Stomach (tissue), 8 donors: ENCODE measurements at regions not wholly inside any gene's neighbourhood (a gene's known extent, or its start where the extent isn't known, plus 50 kb on each side); places are given as distances from the start of the nearest gene placed in this dataset.

Experiments
- DNase-seq, 2 donors: peaks; one replicate each; pipeline versions ENCODE4 v3.0.0 to v3.0.0-alpha.2; 2013 to 2019
- H3K27ac ChIP-seq, 5 donors: fragments of 200-600 bp in 4 of 5; sonication (generic) in 4 of 5; one replicate each; pipeline ENCODE4 v1.5.1; 2013 to 2019; ENCODE audit warnings: mild to moderate bottlenecking in 1 of 5, moderate library complexity in 1 of 5
- H3K27me3 ChIP-seq, 3 donors: fragments of 200-600 bp; sonication (generic); one replicate each; pipeline ENCODE4 v1.5.1; 2017 to 2019; ENCODE audit warnings: mixed run types in 1 of 3
- H3K36me3 ChIP-seq, 4 donors: fragments of 200-600 bp; sonication (generic); 1 replicate in 3 of 4; 2 replicates in 1 of 4; pipeline ENCODE4 v1.5.1; 2016 to 2019
- H3K4me1 ChIP-seq, 4 donors: fragments of 200-600 bp; sonication (generic); one replicate each; pipeline ENCODE4 v1.5.1; 2016 to 2019
- H3K4me3 ChIP-seq, 4 donors: fragments of 200-600 bp; sonication (generic) in 3 of 4; one replicate each; pipeline ENCODE4 v1.5.1; 2016 to 2019; ENCODE audit warnings: mild to moderate bottlenecking in 1 of 4
- H3K9me3 ChIP-seq, 4 donors: fragments of 200-600 bp; sonication (generic); one replicate each; pipeline ENCODE4 v1.5.1; 2016 to 2019
- CTCF ChIP-seq, 7 experiments: fragments of 450-650 bp in 4 of 7; fragments of 200-600 bp in 3 of 7; sonication (generic) in 3 of 7; IDR thresholded peaks; one replicate each; pipeline ENCODE4 v1.5.1; 2016 to 2019; ENCODE audit warnings: antibody characterized with exemption in 7 of 7, control low read depth in 2 of 7, mild to moderate bottlenecking in 1 of 7
- EP300 ChIP-seq: sonication (generic); formaldehyde crosslinking; IDR thresholded peaks from one replicate; pipeline ENCODE4 v1.6.1; 2017; ENCODE audit warnings: antibody characterized with exemption
- POLR2A ChIP-seq, 4 donors: fragments of 450-650 bp; IDR thresholded peaks; one replicate each; pipeline ENCODE4 v1.6.1; 2016; ENCODE audit warnings: antibody characterized with exemption in 4 of 4, control low read depth in 2 of 4, mild to moderate bottlenecking in 1 of 4, moderate library complexity in 1 of 4
- POLR2AphosphoS5 ChIP-seq, 3 donors: sonication (generic); formaldehyde crosslinking; IDR thresholded peaks; one replicate each; pipeline ENCODE4 v1.6.1; 2016; ENCODE audit warnings: antibody characterized with exemption in 3 of 3
- WGBS, 5 donors: extraction: QIAGEN DNeasy Blood & Tissue Kit in 3 of 5; methylation state at CpG; one replicate each; pipeline versions ENCODE4 v1.1.5 to v1.1.7; 2013 to 2018; 5-methylcytosine and 5-hydroxymethylcytosine counted together
- intact Hi-C: fragments of 100-400 bp; cut with DNase I; formaldehyde crosslinking; loops from one replicate; pipeline ENCODE4 v1.15.1; 2023; ENCODE audit warnings: low total_unique reads
- donor health status: healthy with polysubstance abuse.
- donor health status: Bipolar disorder and iron deficiency.
- donor health status: healthy.

- H3K36me3 ChIP-seq = no peaks in the 10 kb centered on the region
- peak in 1 of 2 donors; percentile 42 for DNase-seq
- 48 to 62% (median 54%) methylated on average over 10 of the region's 10 CpGs for WGBS, 5 donors
- TF ChIP-seq POLR2A (IDR thresholded peaks at IDR 0.05) (no peak), CTCF (IDR thresholded peaks at IDR 0.05) (no peak), EP300 (no peak), POLR2AphosphoS5 (IDR thresholded peaks at IDR 0.05) (no peak)
- peaks cover 0 to 5% (median 0%) of the 10 kb centered on the region in 3 donors for H3K27me3 ChIP-seq
- H3K9me3 ChIP-seq = no peaks in the 10 kb centered on the region
- intact Hi-C loops = no loop called here
- H3K4me1 ChIP-seq = peaks cover 0 to under 1% (median 0%) of the 10 kb centered on the region in 4 donors
- no peak overlapping the region for H3K4me3 ChIP-seq
- H3K27ac ChIP-seq = no peak overlapping the region
Measured at GRCh38 chr15:73809728-73810501, 56.8 kb upstream of the INSYN1 start.

- peak in 1 of 2 donors; percentile 60 for DNase-seq
- no peak overlapping the region for H3K27ac ChIP-seq
- no peaks in the 10 kb centered on the region for H3K36me3 ChIP-seq
- no peak for TF ChIP-seq CTCF (IDR thresholded peaks at IDR 0.05)
- TF ChIP-seq POLR2A (IDR thresholded peaks at IDR 0.05) = no peak
- TF ChIP-seq POLR2AphosphoS5 (IDR thresholded peaks at IDR 0.05) = no peak
- H3K9me3 ChIP-seq = no peaks in the 10 kb centered on the region
- WGBS, 5 donors = 68 to 84% (median 78%) methylated on average over 7 of the region's 7 CpGs
- intact Hi-C loops = no loop called here
- H3K4me3 ChIP-seq = no peak overlapping the region
- H3K27me3 ChIP-seq = no peaks in the 10 kb centered on the region
- no peaks in the 10 kb centered on the region for H3K4me1 ChIP-seq
Measured at GRCh38 chr15:73812806-73813465, 59.8 kb upstream of the INSYN1 start.

DNA sequence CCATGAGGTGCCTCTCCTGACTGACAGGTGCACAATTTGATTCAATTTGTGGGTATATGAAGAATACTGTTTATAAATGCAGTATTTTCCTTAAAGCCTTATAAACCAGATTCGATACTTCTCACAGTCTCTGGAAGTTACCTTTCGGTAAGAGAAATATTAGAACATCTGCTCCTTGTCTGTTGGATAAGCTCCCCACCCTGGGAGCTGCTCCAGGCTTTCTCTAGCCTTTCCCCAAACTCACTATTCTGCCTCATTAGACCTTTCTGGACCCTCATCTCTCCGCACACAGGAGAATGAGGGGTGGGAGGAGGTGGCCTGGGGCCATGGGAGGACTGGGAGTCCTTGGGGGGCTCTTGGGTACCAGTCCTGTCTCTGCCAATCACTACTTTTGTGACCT is 59.8 kb upstream of the TBC1D21 start:
- Histone ChIP-seq H3K4me1 (no peaks in the 10 kb centered on the region), H3K4me3 (no peak overlapping the region), H3K27me3 (no peaks in the 10 kb centered on the region), H3K36me3 (no peaks in the 10 kb centered on the region), H3K9me3 (no peaks in the 10 kb centered on the region), H3K27ac (no peak overlapping the region)
- TF ChIP-seq EP300 (no peak), POLR2A (IDR thresholded peaks at IDR 0.05) (no peak), CTCF (IDR thresholded peaks at IDR 0.05) (no peak), POLR2AphosphoS5 (IDR thresholded peaks at IDR 0.05) (no peak)
- DNase-seq = no peak
- intact Hi-C loops = no loop called here
- 70 to 90% (median 84%) methylated on average over 3 of the region's 3 CpGs for WGBS, 5 donors

GRCh38 chr15:73818308-73818985 is 54.9 kb upstream of the TBC1D21 start:
- intact Hi-C loops = no loop called here
- no peaks in the 10 kb centered on the region for H3K9me3 ChIP-seq
- peaks cover 0 to 24% (median 3%) of the 10 kb centered on the region in 3 donors for H3K27me3 ChIP-seq
- H3K4me3 ChIP-seq = no peak overlapping the region
- no peaks in the 10 kb centered on the region for H3K36me3 ChIP-seq
- no peak for DNase-seq
- no peaks in the 10 kb centered on the region for H3K4me1 ChIP-seq
- H3K27ac ChIP-seq = no peak overlapping the region
- WGBS, 5 donors = 52 to 63% (median 59%) methylated on average over 8 of the region's 8 CpGs
- TF ChIP-seq EP300 (no peak), CTCF (IDR thresholded peaks at IDR 0.05) (no peak), POLR2AphosphoS5 (IDR thresholded peaks at IDR 0.05) (no peak), POLR2A (IDR thresholded peaks at IDR 0.05) (no peak)
